ENCODE measurements at regions not wholly inside any gene's neighbourhood (a gene's known extent, or its start where the extent isn't known, plus 50 kb on each side); places are given as distances from the start of the nearest gene placed in this dataset.
"Not testable (repeated sequence)": the region's sequence is repeated elsewhere in the genome, so short reads cannot be mapped to it uniquely, and the experiment has no call there.

DNA sequence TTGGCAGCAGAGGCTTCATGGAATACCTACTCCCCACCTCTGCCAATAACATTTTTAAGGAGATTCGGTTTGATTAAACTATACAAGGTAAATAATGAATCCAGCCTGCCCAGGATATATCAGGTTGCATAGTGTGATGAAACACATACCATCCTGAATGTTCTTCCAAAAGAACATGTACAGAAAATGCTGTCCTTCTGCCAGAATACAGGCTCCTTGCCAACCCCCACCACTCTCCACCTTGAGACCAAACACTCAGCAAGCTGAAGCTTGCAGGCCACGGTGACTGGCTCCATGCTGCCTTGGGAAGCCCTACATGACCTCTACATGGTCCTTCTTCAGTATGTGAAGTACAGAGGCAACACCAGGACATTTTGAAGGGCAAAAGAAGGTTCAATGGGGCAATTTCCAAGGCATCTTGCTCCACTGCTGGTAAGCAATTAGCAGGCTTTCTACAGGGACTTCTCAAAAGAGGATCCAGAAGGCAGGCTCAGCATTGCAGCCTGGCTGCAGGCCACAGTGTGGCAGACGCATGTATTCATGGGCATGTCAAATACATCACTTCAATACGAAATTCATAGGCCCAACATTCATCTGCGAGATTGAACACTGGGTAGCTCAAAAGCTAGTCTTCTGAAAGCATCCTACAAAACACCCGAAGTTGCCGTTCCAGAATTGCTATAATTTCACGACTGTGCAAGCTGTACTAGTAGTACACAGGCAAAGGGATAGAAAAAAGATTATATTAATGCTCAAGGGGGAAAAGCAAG lies 62.4 kb upstream of the SERP2 start:
- DNase-seq = no peak

- DNase-seq = no peak
These were observed 61.5 kb upstream of the SERP2 start for GRCh38 chr13:44312131-44312530.

GRCh38 chr13:44312834-44313551 lies 60.6 kb upstream of the SERP2 start:
- DNase-seq = peak; percentile 69 to 92 (median 82)

- peak; percentile 53 to 86 (median 81) for DNase-seq
These were observed 60.0 kb upstream of the SERP2 start for GRCh38 chr13:44313674-44314073.

DNA sequence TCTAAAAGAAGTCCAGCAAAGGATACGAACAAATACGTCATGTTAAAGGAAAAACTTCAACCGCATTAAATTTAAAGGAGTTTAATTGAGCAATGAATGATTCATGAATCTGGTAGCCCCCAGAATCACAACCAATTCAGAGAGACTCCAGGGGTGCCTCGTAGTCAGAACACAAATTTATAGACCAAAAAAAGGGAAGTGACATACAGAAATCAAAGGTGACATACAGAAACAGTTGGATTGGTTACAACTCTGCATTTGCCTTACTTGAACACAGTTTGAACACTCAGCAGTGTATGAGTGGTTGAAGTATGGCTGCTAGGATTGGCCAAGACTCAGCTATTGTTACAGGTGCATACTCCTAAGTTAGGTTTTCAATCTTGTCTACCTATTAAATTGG lies 59.5 kb upstream of the SERP2 start:
- DNase-seq = not testable (repeated sequence)

- no peak for DNase-seq
These were observed 55.9 kb upstream of the SERP2 start for GRCh38 chr13:44317752-44318151.

- DNase-seq = no peak
These were observed 55.5 kb upstream of the SERP2 start for GRCh38 chr13:44318161-44318560.

DNA sequence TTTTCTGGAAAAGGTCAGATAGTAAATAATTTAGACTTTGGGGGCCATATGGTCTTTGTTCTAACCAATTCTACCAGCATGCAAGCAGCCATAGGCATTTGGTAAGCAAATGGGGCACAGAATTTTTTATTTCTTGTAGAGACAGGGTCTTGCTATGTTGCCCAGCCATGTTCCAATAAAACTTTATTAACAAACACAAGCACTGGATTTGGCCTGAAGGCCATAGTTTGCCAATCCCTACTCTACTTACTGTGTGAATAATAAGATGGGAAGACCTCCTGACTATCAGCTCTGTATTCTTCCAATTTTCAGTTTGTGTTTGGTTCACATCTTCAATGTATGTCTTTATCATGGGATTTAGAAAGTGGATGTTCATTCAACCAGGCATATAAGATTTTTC lies 53.0 kb upstream of the SERP2 start:
- no peak for DNase-seq

DNA sequence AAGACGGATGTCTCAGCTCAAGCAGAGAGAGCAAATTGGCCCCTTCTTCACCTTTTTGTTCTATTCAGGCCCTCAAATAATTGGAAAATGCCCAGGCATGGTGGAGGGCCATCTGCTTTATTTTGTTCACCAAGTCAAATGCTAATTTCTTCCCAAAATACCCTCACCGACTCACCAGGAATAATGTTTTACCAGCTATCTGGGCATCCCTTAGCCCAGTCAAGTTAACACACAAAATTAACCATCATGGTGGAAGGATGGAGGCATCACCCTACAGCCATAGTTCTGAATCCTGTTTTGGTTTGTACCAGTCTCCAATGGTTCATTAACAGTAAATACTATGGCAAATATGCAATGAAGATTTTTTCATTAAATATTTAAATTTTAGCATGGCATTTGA lies 51.7 kb upstream of the SERP2 start:
- DNase-seq = no peak

- no peak for DNase-seq
These were observed 50.7 kb upstream of the SERP2 start for GRCh38 chr13:44322928-44323327.

GRCh38 chr13:44323754-44324153 lies 49.9 kb upstream of the SERP2 start:
- no peak for DNase-seq

All from suppressor macrophage treated with lipopolysaccharide for 1 hour (primary cell).